ENCODE measurements at regions not wholly inside any gene's neighbourhood (a gene's known extent, or its start where the extent isn't known, plus 50 kb on each side); places are given as distances from the start of the nearest gene placed in this dataset.

DNA sequence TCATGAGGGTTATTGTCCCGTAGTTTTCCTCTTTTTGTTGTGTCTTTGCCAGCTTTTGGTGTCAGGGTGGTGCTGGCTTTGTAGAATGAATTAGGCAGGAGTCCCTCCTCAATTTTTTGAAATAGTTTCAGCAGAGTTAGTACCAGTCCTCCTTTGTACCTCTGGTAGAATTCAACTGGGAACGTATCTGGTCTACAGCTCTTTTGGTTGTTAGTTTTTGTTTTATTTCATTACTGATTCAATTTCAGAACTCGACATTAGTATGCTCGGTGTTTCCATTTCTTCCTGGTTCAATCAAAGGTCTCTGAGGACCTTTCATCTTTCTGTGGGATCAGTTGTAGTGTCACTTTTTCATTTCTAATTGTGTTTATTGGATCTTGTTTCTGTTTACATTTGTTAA lies 1237.0 kb upstream of the PCDH9 start:
- Histone ChIP-seq H3K27me3 (no peaks in the 10 kb centered on the region), H3K4me3 (ENCODE audit: low read depth, low read length) (no peak overlapping the region), H3K9me3 (no peaks in the 10 kb centered on the region), H3K36me3 (no peaks in the 10 kb centered on the region), H3K4me1 (peaks cover 4% of the 10 kb centered on the region; the same call in 1 of the 2 replicates)
- no peak for DNase-seq
- TF ChIP-seq, protein P1, sequence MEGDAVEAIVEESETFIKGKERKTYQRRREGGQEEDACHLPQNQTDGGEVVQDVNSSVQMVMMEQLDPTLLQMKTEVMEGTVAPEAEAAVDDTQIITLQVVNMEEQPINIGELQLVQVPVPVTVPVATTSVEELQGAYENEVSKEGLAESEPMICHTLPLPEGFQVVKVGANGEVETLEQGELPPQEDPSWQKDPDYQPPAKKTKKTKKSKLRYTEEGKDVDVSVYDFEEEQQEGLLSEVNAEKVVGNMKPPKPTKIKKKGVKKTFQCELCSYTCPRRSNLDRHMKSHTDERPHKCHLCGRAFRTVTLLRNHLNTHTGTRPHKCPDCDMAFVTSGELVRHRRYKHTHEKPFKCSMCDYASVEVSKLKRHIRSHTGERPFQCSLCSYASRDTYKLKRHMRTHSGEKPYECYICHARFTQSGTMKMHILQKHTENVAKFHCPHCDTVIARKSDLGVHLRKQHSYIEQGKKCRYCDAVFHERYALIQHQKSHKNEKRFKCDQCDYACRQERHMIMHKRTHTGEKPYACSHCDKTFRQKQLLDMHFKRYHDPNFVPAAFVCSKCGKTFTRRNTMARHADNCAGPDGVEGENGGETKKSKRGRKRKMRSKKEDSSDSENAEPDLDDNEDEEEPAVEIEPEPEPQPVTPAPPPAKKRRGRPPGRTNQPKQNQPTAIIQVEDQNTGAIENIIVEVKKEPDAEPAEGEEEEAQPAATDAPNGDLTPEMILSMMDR (IDR thresholded peaks at IDR 0.05; ENCODE audit: low read depth, low read length) = no peak

DNA sequence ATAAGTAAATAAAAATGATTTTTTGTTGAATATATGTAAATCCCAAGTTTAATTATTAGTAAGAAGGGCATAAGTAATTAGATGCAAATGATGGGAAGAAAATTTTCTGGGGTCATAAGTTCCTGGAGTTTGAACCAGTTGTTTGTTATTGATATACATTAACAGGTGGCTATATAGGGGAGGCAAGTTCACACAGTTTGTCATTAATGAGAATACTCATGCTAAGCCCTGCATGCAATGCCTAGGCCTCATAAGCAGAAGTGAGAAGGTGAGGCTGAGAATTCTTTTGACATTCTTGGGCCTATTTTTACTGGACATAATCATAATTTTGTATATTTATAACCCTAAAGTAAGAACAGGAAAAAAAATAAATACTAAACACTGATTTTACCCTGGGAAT lies 1210.7 kb upstream of the PCDH9 start:
- H3K36me3 ChIP-seq = no peaks in the 10 kb centered on the region
- H3K4me3 ChIP-seq (ENCODE audit: low read depth, low read length) = no peak overlapping the region
- H3K9me3 ChIP-seq = no peaks in the 10 kb centered on the region
- no peaks in the 10 kb centered on the region for H3K27me3 ChIP-seq
- no peak for DNase-seq
- TF ChIP-seq, protein P1 (IDR thresholded peaks at IDR 0.05; ENCODE audit: low read depth, low read length) = no peak
- no peaks in the 10 kb centered on the region for H3K4me1 ChIP-seq

DNA sequence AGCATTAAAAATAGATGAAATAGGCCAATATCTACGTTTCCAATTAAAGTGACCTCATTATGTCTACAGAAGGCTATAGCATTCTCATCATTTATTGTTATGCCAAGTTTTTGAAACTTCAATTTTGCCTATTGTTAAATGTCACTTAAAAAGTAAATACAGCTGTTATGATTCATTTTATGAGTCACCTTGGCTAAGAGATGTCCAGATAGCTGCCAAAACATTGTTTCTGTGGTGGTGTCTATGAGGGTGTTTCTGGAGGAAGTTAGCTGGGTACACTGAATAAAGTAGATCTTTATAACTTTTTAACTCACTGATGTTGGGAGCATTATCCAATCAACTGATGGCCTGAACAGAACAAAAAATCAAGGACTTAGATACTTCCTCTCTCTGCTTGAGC lies 1209.7 kb upstream of the PCDH9 start:
- no peaks in the 10 kb centered on the region for H3K4me1 ChIP-seq
- no peak for DNase-seq
- H3K4me3 ChIP-seq (ENCODE audit: low read depth, low read length) = no peak overlapping the region
- H3K9me3 ChIP-seq = no peaks in the 10 kb centered on the region
- H3K36me3 ChIP-seq = no peaks in the 10 kb centered on the region
- TF ChIP-seq, protein P1 (IDR thresholded peaks at IDR 0.05; ENCODE audit: low read depth, low read length) = no peak
- no peaks in the 10 kb centered on the region for H3K27me3 ChIP-seq

DNA sequence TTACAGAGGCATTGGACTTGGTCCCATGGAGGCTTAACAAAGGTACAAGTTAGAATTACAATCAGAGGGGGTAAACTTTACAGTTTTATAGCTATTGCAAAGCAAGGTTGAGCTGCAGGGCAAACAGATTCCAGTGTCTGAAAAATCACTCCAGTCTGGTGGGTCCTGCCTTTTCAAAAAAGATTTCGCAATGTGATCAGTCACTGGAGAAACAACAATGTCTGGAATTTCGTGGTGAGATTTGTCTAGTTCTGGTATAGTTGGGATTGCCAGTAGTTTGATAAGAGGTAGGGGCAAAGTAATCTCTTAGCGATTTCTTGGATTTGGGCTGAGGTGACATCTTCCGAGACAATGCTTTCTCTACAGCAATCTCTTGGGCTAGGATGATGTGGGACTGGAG lies 1198.2 kb upstream of the PCDH9 start:
- Histone ChIP-seq H3K4me1 (no peaks in the 10 kb centered on the region), H3K27me3 (no peaks in the 10 kb centered on the region), H3K9me3 (no peaks in the 10 kb centered on the region), H3K36me3 (no peaks in the 10 kb centered on the region), H3K4me3 (ENCODE audit: low read depth, low read length) (no peak overlapping the region)
- TF ChIP-seq, protein P1 (IDR thresholded peaks at IDR 0.05; ENCODE audit: low read depth, low read length) = no peak
- DNase-seq = no peak

DNA sequence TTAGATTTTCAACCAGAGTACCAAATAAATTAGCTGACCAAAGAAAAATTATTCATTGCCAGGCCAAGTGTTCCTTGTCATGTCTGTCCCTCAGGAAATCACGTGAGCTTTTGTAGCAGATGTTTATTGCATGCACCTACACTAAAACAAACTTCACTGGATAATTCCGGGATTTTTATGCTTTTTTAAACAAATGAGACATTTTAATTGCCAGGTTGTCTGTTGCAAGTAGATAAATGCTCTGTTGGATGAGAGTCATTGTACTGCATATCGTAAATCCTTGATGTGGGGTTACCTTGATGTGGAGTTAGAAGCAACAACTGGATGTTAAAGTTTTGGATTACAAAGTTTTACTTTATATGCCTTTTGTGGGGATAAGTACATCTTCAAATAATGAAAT lies 1187.7 kb upstream of the PCDH9 start:
- no peaks in the 10 kb centered on the region for H3K36me3 ChIP-seq
- DNase-seq = no peak
- H3K4me1 ChIP-seq = no peaks in the 10 kb centered on the region
- no peaks in the 10 kb centered on the region; the same call in 1 of the 2 replicates for H3K9me3 ChIP-seq
- no peaks in the 10 kb centered on the region for H3K27me3 ChIP-seq
- no peak overlapping the region for H3K4me3 ChIP-seq (ENCODE audit: low read depth, low read length)
- TF ChIP-seq, protein P1 (IDR thresholded peaks at IDR 0.05; ENCODE audit: low read depth, low read length) = no peak

DNA sequence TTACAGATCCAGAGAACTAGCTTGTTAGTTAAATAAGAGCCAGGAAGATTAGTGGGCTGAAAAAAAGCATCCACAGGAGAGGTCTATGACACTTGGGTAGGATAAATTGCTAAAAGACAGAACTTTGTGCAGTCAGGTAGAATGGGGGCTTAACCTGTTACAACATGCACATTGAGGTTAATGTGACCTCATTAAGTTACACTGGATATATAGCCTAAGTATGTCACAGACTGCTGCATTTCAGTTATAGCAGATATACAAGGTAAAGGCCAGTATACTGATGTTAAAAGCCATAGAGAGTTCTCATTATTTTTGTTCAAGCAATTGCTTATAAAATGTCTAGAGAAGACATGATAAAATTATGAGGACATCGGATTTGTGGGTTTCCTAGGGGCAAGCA lies 1179.9 kb upstream of the PCDH9 start:
- Histone ChIP-seq H3K4me3 (ENCODE audit: low read depth, low read length) (no peak overlapping the region), H3K9me3 (no peaks in the 10 kb centered on the region; the same call in none of the 2 replicates), H3K36me3 (no peaks in the 10 kb centered on the region), H3K27me3 (no peaks in the 10 kb centered on the region), H3K4me1 (no peaks in the 10 kb centered on the region)
- no peak for DNase-seq
- TF ChIP-seq, protein P1 (IDR thresholded peaks at IDR 0.05; ENCODE audit: low read depth, low read length) = no peak
